Esophagus muscularis mucosa (tissue), 3 donors: ENCODE measurements at regions not wholly inside any gene's neighbourhood (a gene's known extent, or its start where the extent isn't known, plus 50 kb on each side); places are given as distances from the start of the nearest gene placed in this dataset.

Source experiments
- CTCF ChIP-seq, 3 experiments: fragments of 200-600 bp in 2 of 3; fragments of 450-650 bp in 1 of 3; sonication (generic) in 2 of 3; IDR thresholded peaks; one replicate each; pipeline ENCODE4 v1.5.1; 2017 to 2019; ENCODE audit warnings: antibody characterized with exemption in 3 of 3, mild to moderate bottlenecking in 2 of 3, moderate library complexity in 1 of 3
- POLR2A ChIP-seq: fragments of 450-650 bp; IDR thresholded peaks from one replicate; pipeline ENCODE4 v1.6.1; 2017; ENCODE audit warnings: antibody characterized with exemption, moderate library complexity, mild to moderate bottlenecking, low read depth
- POLR2AphosphoS5 ChIP-seq, 2 donors: sonication (generic); formaldehyde crosslinking; IDR thresholded peaks; one replicate each; pipeline ENCODE4 v1.6.1; 2017; ENCODE audit warnings: antibody characterized with exemption in 2 of 2

- TF ChIP-seq CTCF (IDR thresholded peaks at IDR 0.05) (no peak), POLR2A (no peak), POLR2AphosphoS5 (IDR thresholded peaks at IDR 0.05) (no peak)
These were observed 391.5 kb downstream of the CADM1 start for GRCh38 chr11:115112754-115113153.
